SH-SY5Y (cell line): ENCODE measurements at regions not wholly inside any gene's neighbourhood (a gene's known extent, or its start where the extent isn't known, plus 50 kb on each side); places are given as distances from the start of the nearest gene placed in this dataset.

ENCODE experiments used
- GATA2 ChIP-seq: IDR thresholded peaks from 2 replicates; pipeline ENCODE4 v1.6.1; 2011; ENCODE audit warnings: mild to moderate bottlenecking, low read depth, low read length
- GATA3 ChIP-seq: IDR thresholded peaks from 2 replicates; pipeline ENCODE4 v1.6.1; 2011; ENCODE audit warnings: low read depth, mild to moderate bottlenecking, low read length, moderate library complexity

GRCh38 chr13:68696907-68697306, 1410.7 kb upstream of the ATXN8OS start:
- TF ChIP-seq GATA2 (no peak), GATA3 (no peak)
